ENCODE measurements at regions not wholly inside any gene's neighbourhood (a gene's known extent, or its start where the extent isn't known, plus 50 kb on each side); places are given as distances from the start of the nearest gene placed in this dataset.

DNA sequence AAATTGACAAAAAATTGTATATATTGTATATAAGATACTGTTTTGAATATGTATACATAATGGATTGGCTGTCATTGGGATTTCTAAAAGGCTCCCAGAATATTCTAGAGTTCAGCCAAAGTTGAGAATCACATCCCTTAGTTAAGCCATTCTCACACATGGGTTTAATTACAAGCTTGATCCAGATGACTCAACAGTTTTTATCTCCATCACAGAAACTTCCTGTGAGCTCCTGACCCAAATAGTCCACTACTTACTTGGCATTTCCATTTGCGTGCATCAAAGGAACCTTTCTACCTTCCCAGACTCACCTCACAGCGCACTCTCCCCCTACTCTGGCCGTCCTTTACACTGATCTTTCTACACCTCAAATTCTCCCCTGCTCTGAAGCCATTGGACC lies 184.8 kb upstream of the ARHGAP20 start:
- ATAC-seq (no peak), DNase-seq (ENCODE audit: low spot score) (no peak)
- TF ChIP-seq, protein P1, sequence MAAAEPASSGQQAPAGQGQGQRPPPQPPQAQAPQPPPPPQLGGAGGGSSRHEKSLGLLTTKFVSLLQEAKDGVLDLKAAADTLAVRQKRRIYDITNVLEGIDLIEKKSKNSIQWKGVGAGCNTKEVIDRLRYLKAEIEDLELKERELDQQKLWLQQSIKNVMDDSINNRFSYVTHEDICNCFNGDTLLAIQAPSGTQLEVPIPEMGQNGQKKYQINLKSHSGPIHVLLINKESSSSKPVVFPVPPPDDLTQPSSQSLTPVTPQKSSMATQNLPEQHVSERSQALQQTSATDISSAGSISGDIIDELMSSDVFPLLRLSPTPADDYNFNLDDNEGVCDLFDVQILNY (CRISPR knock-in tag; IDR thresholded peaks at IDR 0.05) = no peak
- TF ChIP-seq CBFB (CRISPR knock-in tag; IDR thresholded peaks at IDR 0.05; ENCODE audit: low read depth) = no peak
- TF ChIP-seq TEAD1 (CRISPR knock-in tag; IDR thresholded peaks at IDR 0.05) = no peak
- TF ChIP-seq CREM (CRISPR knock-in tag; IDR thresholded peaks at IDR 0.05) = no peak
- TF ChIP-seq, protein P2, sequence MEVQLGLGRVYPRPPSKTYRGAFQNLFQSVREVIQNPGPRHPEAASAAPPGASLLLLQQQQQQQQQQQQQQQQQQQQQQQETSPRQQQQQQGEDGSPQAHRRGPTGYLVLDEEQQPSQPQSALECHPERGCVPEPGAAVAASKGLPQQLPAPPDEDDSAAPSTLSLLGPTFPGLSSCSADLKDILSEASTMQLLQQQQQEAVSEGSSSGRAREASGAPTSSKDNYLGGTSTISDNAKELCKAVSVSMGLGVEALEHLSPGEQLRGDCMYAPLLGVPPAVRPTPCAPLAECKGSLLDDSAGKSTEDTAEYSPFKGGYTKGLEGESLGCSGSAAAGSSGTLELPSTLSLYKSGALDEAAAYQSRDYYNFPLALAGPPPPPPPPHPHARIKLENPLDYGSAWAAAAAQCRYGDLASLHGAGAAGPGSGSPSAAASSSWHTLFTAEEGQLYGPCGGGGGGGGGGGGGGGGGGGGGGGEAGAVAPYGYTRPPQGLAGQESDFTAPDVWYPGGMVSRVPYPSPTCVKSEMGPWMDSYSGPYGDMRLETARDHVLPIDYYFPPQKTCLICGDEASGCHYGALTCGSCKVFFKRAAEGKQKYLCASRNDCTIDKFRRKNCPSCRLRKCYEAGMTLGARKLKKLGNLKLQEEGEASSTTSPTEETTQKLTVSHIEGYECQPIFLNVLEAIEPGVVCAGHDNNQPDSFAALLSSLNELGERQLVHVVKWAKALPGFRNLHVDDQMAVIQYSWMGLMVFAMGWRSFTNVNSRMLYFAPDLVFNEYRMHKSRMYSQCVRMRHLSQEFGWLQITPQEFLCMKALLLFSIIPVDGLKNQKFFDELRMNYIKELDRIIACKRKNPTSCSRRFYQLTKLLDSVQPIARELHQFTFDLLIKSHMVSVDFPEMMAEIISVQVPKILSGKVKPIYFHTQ (CRISPR knock-in tag; IDR thresholded peaks at IDR 0.05) = no peak
- TF ChIP-seq, protein P3, sequence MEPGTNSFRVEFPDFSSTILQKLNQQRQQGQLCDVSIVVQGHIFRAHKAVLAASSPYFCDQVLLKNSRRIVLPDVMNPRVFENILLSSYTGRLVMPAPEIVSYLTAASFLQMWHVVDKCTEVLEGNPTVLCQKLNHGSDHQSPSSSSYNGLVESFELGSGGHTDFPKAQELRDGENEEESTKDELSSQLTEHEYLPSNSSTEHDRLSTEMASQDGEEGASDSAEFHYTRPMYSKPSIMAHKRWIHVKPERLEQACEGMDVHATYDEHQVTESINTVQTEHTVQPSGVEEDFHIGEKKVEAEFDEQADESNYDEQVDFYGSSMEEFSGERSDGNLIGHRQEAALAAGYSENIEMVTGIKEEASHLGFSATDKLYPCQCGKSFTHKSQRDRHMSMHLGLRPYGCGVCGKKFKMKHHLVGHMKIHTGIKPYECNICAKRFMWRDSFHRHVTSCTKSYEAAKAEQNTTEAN (CRISPR knock-in tag; IDR thresholded peaks at IDR 0.05) = no peak
- TF ChIP-seq ATF1 (CRISPR knock-in tag; IDR thresholded peaks at IDR 0.05) = no peak
- TF ChIP-seq, protein P4, sequence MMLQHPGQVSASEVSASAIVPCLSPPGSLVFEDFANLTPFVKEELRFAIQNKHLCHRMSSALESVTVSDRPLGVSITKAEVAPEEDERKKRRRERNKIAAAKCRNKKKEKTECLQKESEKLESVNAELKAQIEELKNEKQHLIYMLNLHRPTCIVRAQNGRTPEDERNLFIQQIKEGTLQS (CRISPR knock-in tag; conservative IDR thresholded peaks at IDR 0.05) = no peak
- TF ChIP-seq ZNF219 (CRISPR knock-in tag; IDR thresholded peaks at IDR 0.05; ENCODE audit: borderline replicate concordance) = no peak
- TF ChIP-seq ZNF232 (CRISPR knock-in tag; IDR thresholded peaks at IDR 0.05) = no peak
- TF ChIP-seq, protein P5, sequence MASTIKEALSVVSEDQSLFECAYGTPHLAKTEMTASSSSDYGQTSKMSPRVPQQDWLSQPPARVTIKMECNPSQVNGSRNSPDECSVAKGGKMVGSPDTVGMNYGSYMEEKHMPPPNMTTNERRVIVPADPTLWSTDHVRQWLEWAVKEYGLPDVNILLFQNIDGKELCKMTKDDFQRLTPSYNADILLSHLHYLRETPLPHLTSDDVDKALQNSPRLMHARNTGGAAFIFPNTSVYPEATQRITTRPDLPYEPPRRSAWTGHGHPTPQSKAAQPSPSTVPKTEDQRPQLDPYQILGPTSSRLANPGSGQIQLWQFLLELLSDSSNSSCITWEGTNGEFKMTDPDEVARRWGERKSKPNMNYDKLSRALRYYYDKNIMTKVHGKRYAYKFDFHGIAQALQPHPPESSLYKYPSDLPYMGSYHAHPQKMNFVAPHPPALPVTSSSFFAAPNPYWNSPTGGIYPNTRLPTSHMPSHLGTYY (CRISPR knock-in tag; IDR thresholded peaks at IDR 0.05) = no peak
- no peak for TF ChIP-seq TP53 (CRISPR knock-in tag; IDR thresholded peaks at IDR 0.05)
- TF ChIP-seq, protein P6, sequence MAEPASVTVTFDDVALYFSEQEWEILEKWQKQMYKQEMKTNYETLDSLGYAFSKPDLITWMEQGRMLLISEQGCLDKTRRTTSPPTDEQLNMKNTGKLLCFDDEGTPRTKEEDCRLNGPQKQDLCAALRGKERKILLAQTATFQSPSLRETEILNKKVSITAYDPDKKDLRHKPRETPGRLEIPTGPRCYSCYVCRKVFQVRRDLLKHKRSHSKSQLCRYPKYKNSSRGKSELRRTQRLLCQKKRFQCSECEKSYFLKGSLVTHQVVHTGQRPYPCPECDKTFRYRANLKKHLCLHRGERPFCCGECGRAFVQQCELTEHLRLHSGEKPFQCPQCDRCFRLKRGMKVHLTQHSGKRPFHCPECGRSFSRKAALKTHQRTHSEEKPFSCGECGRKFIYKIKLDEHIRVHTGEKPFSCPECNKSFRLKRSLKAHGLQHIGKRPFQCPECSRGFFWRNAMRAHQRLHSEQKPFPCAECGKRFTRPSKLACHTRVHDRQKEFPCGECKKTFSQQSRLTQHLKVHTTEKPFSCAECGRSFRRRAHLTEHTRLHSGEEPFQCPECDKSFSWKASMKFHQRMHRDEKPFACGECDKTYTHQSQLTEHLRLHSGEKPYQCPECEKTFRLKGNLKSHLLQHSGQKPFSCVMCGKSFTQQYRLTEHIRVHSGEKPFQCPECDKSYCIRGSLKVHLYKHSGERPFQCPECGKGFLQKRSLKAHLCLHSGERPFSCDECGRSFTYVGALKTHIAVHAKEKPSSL (CRISPR knock-in tag; conservative IDR thresholded peaks at IDR 0.05) = no peak
- no peak for TF ChIP-seq ETV6 (CRISPR knock-in tag; IDR thresholded peaks at IDR 0.05)
- TF ChIP-seq ZBTB21 (CRISPR knock-in tag; IDR thresholded peaks at IDR 0.05; ENCODE audit: borderline replicate concordance) = no peak
- TF ChIP-seq, protein P7, sequence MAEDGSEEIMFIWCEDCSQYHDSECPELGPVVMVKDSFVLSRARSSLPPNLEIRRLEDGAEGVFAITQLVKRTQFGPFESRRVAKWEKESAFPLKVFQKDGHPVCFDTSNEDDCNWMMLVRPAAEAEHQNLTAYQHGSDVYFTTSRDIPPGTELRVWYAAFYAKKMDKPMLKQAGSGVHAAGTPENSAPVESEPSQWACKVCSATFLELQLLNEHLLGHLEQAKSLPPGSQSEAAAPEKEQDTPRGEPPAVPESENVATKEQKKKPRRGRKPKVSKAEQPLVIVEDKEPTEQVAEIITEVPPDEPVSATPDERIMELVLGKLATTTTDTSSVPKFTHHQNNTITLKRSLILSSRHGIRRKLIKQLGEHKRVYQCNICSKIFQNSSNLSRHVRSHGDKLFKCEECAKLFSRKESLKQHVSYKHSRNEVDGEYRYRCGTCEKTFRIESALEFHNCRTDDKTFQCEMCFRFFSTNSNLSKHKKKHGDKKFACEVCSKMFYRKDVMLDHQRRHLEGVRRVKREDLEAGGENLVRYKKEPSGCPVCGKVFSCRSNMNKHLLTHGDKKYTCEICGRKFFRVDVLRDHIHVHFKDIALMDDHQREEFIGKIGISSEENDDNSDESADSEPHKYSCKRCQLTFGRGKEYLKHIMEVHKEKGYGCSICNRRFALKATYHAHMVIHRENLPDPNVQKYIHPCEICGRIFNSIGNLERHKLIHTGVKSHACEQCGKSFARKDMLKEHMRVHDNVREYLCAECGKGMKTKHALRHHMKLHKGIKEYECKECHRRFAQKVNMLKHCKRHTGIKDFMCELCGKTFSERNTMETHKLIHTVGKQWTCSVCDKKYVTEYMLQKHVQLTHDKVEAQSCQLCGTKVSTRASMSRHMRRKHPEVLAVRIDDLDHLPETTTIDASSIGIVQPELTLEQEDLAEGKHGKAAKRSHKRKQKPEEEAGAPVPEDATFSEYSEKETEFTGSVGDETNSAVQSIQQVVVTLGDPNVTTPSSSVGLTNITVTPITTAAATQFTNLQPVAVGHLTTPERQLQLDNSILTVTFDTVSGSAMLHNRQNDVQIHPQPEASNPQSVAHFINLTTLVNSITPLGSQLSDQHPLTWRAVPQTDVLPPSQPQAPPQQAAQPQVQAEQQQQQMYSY (CRISPR knock-in tag; IDR thresholded peaks at IDR 0.05) = no peak
- TF ChIP-seq, protein P8, sequence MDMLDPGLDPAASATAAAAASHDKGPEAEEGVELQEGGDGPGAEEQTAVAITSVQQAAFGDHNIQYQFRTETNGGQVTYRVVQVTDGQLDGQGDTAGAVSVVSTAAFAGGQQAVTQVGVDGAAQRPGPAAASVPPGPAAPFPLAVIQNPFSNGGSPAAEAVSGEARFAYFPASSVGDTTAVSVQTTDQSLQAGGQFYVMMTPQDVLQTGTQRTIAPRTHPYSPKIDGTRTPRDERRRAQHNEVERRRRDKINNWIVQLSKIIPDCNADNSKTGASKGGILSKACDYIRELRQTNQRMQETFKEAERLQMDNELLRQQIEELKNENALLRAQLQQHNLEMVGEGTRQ (CRISPR knock-in tag; IDR thresholded peaks at IDR 0.05) = no peak
- TF ChIP-seq NR3C1 (CRISPR knock-in tag; conservative IDR thresholded peaks at IDR 0.05; ENCODE audit: low read depth) = no peak
- no peak for TF ChIP-seq ZNF121 (CRISPR knock-in tag; IDR thresholded peaks at IDR 0.05)
- CTCF ChIA-PET = no interaction called here
- no peak overlapping the region for H3K4me3 Mint-ChIP-seq
- no peak overlapping the region for H3K27ac Mint-ChIP-seq
- H3K4me1 Mint-ChIP-seq = peaks cover 8% of the 10 kb centered on the region; the same call in 1 of the 2 replicates
- POLR2A ChIA-PET = no interaction called here
- H3K27me3 Mint-ChIP-seq (ENCODE audit: low read depth) = no peaks in the 10 kb centered on the region
- no peaks in the 10 kb centered on the region; the same call in 1 of the 2 replicates for H3K9me3 Mint-ChIP-seq
- H3K36me3 Mint-ChIP-seq = no peaks in the 10 kb centered on the region
